SK-N-SH (cell line): ENCODE measurements at regions not wholly inside any gene's neighbourhood (a gene's known extent, or its start where the extent isn't known, plus 50 kb on each side); places are given as distances from the start of the nearest gene placed in this dataset.

Experiments used
- CTCF ChIP-seq: fragments of 200-600 bp; sonication (generic); IDR thresholded peaks from 2 replicates; pipeline ENCODE4 v1.6.1; 2017; ENCODE audit warnings: antibody characterized with exemption, mild to moderate bottlenecking, moderate library complexity
- EP300 ChIP-seq, 2 experiments: IDR thresholded peaks; 2 replicates each; pipeline versions ENCODE4 v1.4.0 to v1.6.1; 2012; ENCODE audit warnings: borderline replicate concordance in 1 of 2, low read depth in 1 of 2, low read length in 1 of 2

GRCh38 chr5:51275428-51275827 is 107.8 kb upstream of the ISL1 start:
- TF ChIP-seq EP300 (IDR thresholded peaks at IDR 0.05; ENCODE audit: borderline replicate concordance in 1 of 2, low read depth in 1 of 2, low read length in 1 of 2) (no peak), CTCF (no peak)
